IMR-90 (cell line): ENCODE measurements at regions not wholly inside any gene's neighbourhood (a gene's known extent, or its start where the extent isn't known, plus 50 kb on each side); places are given as distances from the start of the nearest gene placed in this dataset.

Experiments used
- BHLHE40 ChIP-seq: fragments of 150-350 bp; IDR thresholded peaks from 2 replicates; pipeline ENCODE4 v1.6.1; 2016; ENCODE audit warnings: mild to moderate bottlenecking, low read depth, low read length
- CEBPB ChIP-seq: IDR thresholded peaks from 2 replicates; pipeline ENCODE4 v1.6.1; 2012; ENCODE audit warnings: low read depth, low read length, improper control_type of control experiment
- CHD1 ChIP-seq: IDR thresholded peaks from 2 replicates; pipeline ENCODE4 v1.6.1; 2012; ENCODE audit warnings: low read depth, low read length, improper control_type of control experiment
- CTCF ChIP-seq: conservative IDR thresholded peaks from 2 replicates; pipeline ENCODE4 v1.5.1; 2012; ENCODE audit warnings: mild to moderate bottlenecking, low read depth, low read length, improper control_type of control experiment
- FOS ChIP-seq: fragments of 150-350 bp; IDR thresholded peaks from 2 replicates; pipeline ENCODE4 v1.6.1; 2016; ENCODE audit warnings: low read depth, low read length
- MAFK ChIP-seq: IDR thresholded peaks from 2 replicates; pipeline ENCODE4 v1.6.1; 2012; ENCODE audit warnings: low read depth, low read length, improper control_type of control experiment
- MXI1 ChIP-seq: IDR thresholded peaks from 2 replicates; pipeline ENCODE4 v1.6.1; 2012; ENCODE audit warnings: low read depth, mild to moderate bottlenecking, low read length, moderate library complexity, borderline replicate concordance
- POLR2A ChIP-seq: IDR thresholded peaks from 2 replicates; pipeline ENCODE4 v1.6.1; 2012; ENCODE audit warnings: mild to moderate bottlenecking, low read depth, low read length
- RFX5 ChIP-seq: IDR thresholded peaks from 2 replicates; pipeline ENCODE4 v1.8.0; 2012; ENCODE audit warnings: low read depth, mild to moderate bottlenecking, low read length, moderate library complexity
- SMC3 ChIP-seq: fragments of 150-350 bp; IDR thresholded peaks from 2 replicates; pipeline ENCODE4 v1.6.1; 2016; ENCODE audit warnings: low read depth, mild to moderate bottlenecking, antibody characterized with exemption, low read length, moderate library complexity
- USF2 ChIP-seq: fragments of 150-350 bp; IDR thresholded peaks from 2 replicates; pipeline ENCODE4 v1.6.1; 2017; ENCODE audit warnings: mild to moderate bottlenecking, antibody characterized with exemption, low read length, low read depth

GRCh38 chr12:115371711-115372110 lies 687.7 kb upstream of the TBX3 start:
- TF ChIP-seq CTCF (no peak), SMC3 (no peak), CEBPB (no peak), POLR2A (no peak), RFX5 (no peak), FOS (no peak), USF2 (no peak), MAFK (no peak), MXI1 (no peak), CHD1 (no peak), BHLHE40 (no peak)
